ENCODE measurements at regions not wholly inside any gene's neighbourhood (a gene's known extent, or its start where the extent isn't known, plus 50 kb on each side); places are given as distances from the start of the nearest gene placed in this dataset.

DNA sequence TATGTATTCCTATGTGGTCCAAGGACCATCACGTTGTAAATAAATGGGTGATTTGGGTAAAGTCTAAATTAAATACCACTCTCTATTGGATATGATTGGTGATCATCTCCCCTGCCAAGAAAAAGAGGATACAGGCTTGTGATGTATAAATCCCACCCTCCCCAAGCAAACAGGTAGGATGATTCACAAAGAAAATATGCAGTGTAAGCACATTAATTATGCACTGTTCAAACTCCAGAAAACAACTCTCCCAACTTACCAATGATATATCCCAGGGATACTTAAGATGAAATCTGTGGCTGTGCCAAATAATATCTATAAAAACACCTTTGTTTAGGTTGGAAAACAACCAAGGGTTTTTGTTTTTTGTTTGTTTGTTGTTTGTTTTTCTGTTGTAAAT lies 795.9 kb downstream of the XPNPEP1 start:
- DNase-seq (ENCODE audit: extremely low read depth, insufficient read length): no peak
- no peak overlapping the region for H3K4me3 ChIP-seq (replicated peaks; ENCODE audit: low read depth, low read length)
- TF ChIP-seq, protein P1, sequence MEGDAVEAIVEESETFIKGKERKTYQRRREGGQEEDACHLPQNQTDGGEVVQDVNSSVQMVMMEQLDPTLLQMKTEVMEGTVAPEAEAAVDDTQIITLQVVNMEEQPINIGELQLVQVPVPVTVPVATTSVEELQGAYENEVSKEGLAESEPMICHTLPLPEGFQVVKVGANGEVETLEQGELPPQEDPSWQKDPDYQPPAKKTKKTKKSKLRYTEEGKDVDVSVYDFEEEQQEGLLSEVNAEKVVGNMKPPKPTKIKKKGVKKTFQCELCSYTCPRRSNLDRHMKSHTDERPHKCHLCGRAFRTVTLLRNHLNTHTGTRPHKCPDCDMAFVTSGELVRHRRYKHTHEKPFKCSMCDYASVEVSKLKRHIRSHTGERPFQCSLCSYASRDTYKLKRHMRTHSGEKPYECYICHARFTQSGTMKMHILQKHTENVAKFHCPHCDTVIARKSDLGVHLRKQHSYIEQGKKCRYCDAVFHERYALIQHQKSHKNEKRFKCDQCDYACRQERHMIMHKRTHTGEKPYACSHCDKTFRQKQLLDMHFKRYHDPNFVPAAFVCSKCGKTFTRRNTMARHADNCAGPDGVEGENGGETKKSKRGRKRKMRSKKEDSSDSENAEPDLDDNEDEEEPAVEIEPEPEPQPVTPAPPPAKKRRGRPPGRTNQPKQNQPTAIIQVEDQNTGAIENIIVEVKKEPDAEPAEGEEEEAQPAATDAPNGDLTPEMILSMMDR (IDR thresholded peaks at IDR 0.05; ENCODE audit: insufficient read depth, low read length, poor library complexity, severe bottlenecking): no peak

DNA sequence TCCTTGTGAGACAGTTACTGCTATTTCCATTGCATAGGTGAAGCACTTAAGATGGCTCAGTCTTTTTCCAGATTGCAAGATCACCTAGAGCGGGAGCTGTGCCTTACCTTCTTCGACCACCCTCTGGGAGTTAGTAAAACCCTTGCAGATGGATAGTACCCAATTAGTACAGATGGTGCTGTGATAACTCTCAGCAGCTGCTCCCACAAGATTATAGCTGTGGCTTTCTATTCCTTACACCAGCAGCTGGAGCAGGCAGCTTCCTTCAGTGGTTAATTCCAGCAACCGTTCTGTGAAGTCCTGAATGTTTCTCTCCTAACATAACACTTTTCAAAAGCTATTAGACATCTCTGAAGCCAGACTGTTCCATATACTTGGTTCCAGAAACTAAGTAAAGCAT lies 796.8 kb downstream of the XPNPEP1 start:
- Histone ChIP-seq H3K36me3 (ENCODE audit: control insufficient read depth, insufficient read depth, low read length) (no peaks in the 10 kb centered on the region), H3K4me3 (replicated peaks; ENCODE audit: low read depth, low read length) (no peak overlapping the region), H3K27me3 (replicated peaks; ENCODE audit: control insufficient read depth, insufficient read depth, low read length) (no peaks in the 10 kb centered on the region)
- TF ChIP-seq, protein P1 (IDR thresholded peaks at IDR 0.05; ENCODE audit: insufficient read depth, low read length, poor library complexity, severe bottlenecking): no peak
- DNase-seq (ENCODE audit: extremely low read depth, insufficient read length): no peak

More for the DNA sequence above, 795.9 kb downstream of the XPNPEP1 start:
- no peaks in the 10 kb centered on the region for H3K27me3 ChIP-seq (replicated peaks; ENCODE audit: control insufficient read depth, insufficient read depth, low read length)
- H3K36me3 ChIP-seq (ENCODE audit: control insufficient read depth, insufficient read depth, low read length): no peaks in the 10 kb centered on the region

DNA sequence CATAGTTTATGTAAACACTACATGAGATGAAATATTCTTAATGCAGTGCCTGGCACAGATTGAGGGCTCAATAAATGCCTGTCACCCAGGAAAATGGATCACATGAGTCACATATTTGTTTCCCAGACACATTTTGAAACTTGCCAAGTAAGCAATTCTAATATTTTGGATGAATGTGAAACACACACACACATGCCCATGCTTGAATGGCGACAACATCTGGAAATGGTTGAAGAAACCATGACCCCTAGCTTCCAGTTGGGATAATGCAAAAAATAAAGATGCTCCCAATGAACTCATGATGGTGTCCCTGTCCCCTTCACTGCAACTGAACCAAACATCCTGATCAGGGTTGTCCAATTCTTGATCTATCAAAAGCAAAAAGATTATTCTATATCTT lies 797.3 kb downstream of the XPNPEP1 start:
- Histone ChIP-seq H3K36me3 (ENCODE audit: control insufficient read depth, insufficient read depth, low read length) (no peaks in the 10 kb centered on the region), H3K4me3 (replicated peaks; ENCODE audit: low read depth, low read length) (no peak overlapping the region), H3K27me3 (replicated peaks; ENCODE audit: control insufficient read depth, insufficient read depth, low read length) (no peaks in the 10 kb centered on the region)
- TF ChIP-seq, protein P1 (IDR thresholded peaks at IDR 0.05; ENCODE audit: insufficient read depth, low read length, poor library complexity, severe bottlenecking): no peak
- no peak for DNase-seq (ENCODE audit: extremely low read depth, insufficient read length)

DNA sequence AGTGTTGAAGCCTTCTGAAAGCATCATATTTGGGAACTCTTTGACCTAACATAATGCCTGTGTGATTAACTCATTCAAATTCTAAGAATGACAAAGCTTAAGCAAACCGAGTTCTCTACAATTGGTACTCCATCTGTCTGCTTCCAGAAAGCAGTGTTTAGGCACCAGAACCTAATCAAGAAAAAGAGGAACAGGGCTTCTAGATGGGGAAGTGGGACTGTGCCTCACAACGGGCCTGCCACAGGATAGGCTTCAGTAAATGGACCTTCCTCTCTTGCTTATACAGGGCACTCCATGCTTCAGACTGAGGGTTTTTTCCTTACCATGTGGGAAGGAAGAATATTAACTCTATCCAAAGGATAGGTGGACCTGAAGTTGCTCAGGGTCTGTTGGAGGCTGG lies 808.1 kb downstream of the XPNPEP1 start:
- Histone ChIP-seq H3K4me3 (replicated peaks; ENCODE audit: low read depth, low read length) (no peak overlapping the region), H3K36me3 (ENCODE audit: control insufficient read depth, insufficient read depth, low read length) (no peaks in the 10 kb centered on the region), H3K27me3 (replicated peaks; ENCODE audit: control insufficient read depth, insufficient read depth, low read length) (no peaks in the 10 kb centered on the region)
- TF ChIP-seq, protein P1 (IDR thresholded peaks at IDR 0.05; ENCODE audit: insufficient read depth, low read length, poor library complexity, severe bottlenecking): no peak
- no peak for DNase-seq (ENCODE audit: extremely low read depth, insufficient read length)

DNA sequence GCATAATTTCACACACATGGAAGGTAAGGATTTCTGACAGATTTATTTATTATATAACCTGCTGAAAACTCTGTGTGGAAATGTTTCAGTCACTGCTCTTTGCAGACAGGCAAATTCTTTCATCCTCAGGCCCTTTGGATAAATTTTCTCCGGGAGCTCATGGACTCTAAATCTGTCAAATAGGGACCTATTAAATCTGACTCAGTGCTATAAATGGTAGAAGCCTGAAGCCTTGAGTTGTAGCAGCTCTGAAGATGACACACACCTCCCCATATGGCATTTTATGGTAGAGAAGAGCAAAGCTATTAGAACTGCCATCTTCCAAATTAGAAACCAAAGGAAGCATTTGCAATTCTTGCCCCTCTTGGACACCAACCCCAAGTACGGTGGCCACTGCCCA lies 808.7 kb downstream of the XPNPEP1 start:
- TF ChIP-seq, protein P1 (IDR thresholded peaks at IDR 0.05; ENCODE audit: insufficient read depth, low read length, poor library complexity, severe bottlenecking): no peak
- no peak for DNase-seq (ENCODE audit: extremely low read depth, insufficient read length)
- no peaks in the 10 kb centered on the region for H3K27me3 ChIP-seq (replicated peaks; ENCODE audit: control insufficient read depth, insufficient read depth, low read length)
- H3K36me3 ChIP-seq (ENCODE audit: control insufficient read depth, insufficient read depth, low read length): no peaks in the 10 kb centered on the region
- no peak overlapping the region for H3K4me3 ChIP-seq (replicated peaks; ENCODE audit: low read depth, low read length)

DNA sequence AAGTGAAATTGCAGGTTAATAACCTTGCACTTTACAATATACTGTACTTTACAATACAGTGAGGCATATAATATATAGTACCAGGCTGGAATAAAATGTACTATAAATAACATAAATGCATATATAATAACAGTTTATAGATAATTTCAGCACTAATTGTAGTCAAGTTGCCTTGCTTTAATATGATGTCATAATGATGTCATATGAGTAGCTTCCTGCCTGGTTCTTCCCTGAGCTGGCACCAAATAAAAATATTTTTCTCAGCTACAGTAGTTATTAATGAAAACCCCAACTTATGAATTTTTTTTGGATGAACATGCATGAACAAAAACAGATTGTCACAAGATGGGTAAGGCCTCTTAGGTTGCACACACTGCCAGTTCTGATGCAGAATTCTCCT lies 816.7 kb downstream of the XPNPEP1 start:
- TF ChIP-seq, protein P1 (IDR thresholded peaks at IDR 0.05; ENCODE audit: insufficient read depth, low read length, poor library complexity, severe bottlenecking): no peak
- H3K27me3 ChIP-seq (replicated peaks; ENCODE audit: control insufficient read depth, insufficient read depth, low read length): no peaks in the 10 kb centered on the region
- H3K36me3 ChIP-seq (ENCODE audit: control insufficient read depth, insufficient read depth, low read length): no peaks in the 10 kb centered on the region
- H3K4me3 ChIP-seq (replicated peaks; ENCODE audit: low read depth, low read length): no peak overlapping the region
- no peak for DNase-seq (ENCODE audit: extremely low read depth, insufficient read length)

Data from GM06990 (cell line).